ENCODE measurements at regions not wholly inside any gene's neighbourhood (a gene's known extent, or its start where the extent isn't known, plus 50 kb on each side); places are given as distances from the start of the nearest gene placed in this dataset.

DNA sequence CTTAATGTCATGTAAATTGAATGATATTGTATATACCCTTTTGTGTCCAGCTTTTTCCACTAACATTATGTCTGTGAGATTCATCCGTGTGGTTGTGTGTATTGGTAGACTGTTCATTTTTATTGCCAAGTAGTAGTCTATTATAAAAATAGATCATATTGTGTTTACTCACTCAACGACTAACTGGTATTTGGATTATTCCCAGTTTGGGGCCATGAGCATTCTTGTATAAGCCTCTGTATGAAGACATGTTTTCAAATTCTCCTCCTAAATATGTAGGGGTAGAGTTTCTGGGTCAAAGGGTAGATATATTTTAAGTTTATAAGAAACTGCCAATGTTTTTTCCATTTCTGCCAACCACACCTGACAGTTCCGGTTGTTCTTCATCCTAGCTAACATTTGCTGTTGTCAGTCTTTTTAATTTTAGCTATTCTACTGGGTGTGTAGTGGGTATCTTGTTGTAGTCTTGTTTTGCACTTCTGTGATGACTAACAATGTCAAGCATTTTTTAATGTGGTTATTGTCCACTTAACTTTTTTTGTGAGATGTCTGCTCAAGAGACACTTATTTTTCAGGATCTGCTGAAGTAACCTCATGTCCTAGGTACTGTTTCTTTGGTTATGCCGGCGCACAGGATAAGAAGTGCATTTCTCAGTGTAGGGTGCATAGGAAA, 93.2 kb downstream of the DACT1 start:
- no peak for ATAC-seq (ENCODE audit: low read depth)

More for the DNA sequence above, 93.2 kb downstream of the DACT1 start:
- no peak overlapping the region for H2AFZ ChIP-seq (ENCODE audit: insufficient read depth, low read depth, low read length, poor library complexity, severe bottlenecking)
- ChIA-PET POLR2A (no interaction called here), CTCF (interaction anchor here (1.2 kb wide), 1 partner anchor 16 kb away, joined by 3 read pairs; no protein-coding TSS in a partner anchor)
- no peaks in the 10 kb centered on the region for H3K36me3 ChIP-seq (replicated peaks in 1 of 2; ENCODE audit: control extremely low read depth in 1 of 2, control insufficient read depth in 1 of 2, extremely low read depth in 1 of 2, insufficient read depth in 2 of 2, low read length in 1 of 2)
- H3K79me2 ChIP-seq (ENCODE audit: control insufficient read depth, insufficient read depth, low read length), result no peaks in the 10 kb centered on the region
- H3K4me1 ChIP-seq (ENCODE audit: control insufficient read depth in 2 of 2, insufficient read depth in 2 of 2, low read length in 2 of 2), result no peaks in the 10 kb centered on the region
- H3K4me3 Mint-ChIP-seq, result no peak overlapping the region
- H3K27ac Mint-ChIP-seq, result no peak overlapping the region
- no peaks in the 10 kb centered on the region for H3K9me3 Mint-ChIP-seq (ENCODE audit: insufficient read depth)
- H4K20me1 ChIP-seq (ENCODE audit: control insufficient read depth, insufficient read depth, low read length, poor library complexity, severe bottlenecking), result no peaks in the 10 kb centered on the region
- no peaks in the 10 kb centered on the region for H3K4me1 Mint-ChIP-seq
- no peak overlapping the region for H3K27ac ChIP-seq (ENCODE audit: low read length in 2 of 2)
- no peaks in the 10 kb centered on the region for H3K27me3 ChIP-seq (replicated peaks in 1 of 4; ENCODE audit: control extremely low read depth in 1 of 4, control insufficient read depth in 3 of 4, insufficient read depth in 4 of 4, low read length in 3 of 4)
- no peaks in the 10 kb centered on the region for H3K9me3 ChIP-seq (ENCODE audit: control extremely low read depth in 1 of 3, control insufficient read depth in 2 of 3, insufficient read depth in 1 of 3, low read length in 2 of 3)
- DNase-seq, result no peak
- no peak overlapping the region for H3K9ac ChIP-seq (ENCODE audit: low read length)
- intact Hi-C loops (cut with micrococcal nuclease), result no loop called here
- no peak overlapping the region for H3K4me2 ChIP-seq (replicated peaks; ENCODE audit: low read depth, low read length, poor library complexity, severe bottlenecking)
- no peaks in the 10 kb centered on the region for H3K27me3 Mint-ChIP-seq
- no CpG with 5 or more reads among the region's 5 CpGs for WGBS (ENCODE audit: insufficient coverage)
- H3K4me3 ChIP-seq (ENCODE audit: control extremely low read depth in 1 of 5, extremely low read depth in 1 of 5, insufficient read depth in 1 of 5, low read depth in 2 of 5, low read length in 4 of 5), result no peak overlapping the region
- TF ChIP-seq CTCF (IDR thresholded peaks at IDR 0.05) (no peak), EZH2 (IDR thresholded peaks at IDR 0.05; ENCODE audit: borderline replicate concordance, insufficient read depth, low read depth, low read length, poor library complexity, severe bottlenecking) (no peak)

All from B cell (primary cell).